Neural crest cell (in vitro differentiated cells): ENCODE measurements at regions not wholly inside any gene's neighbourhood (a gene's known extent, or its start where the extent isn't known, plus 50 kb on each side); places are given as distances from the start of the nearest gene placed in this dataset.

ENCODE experiments used
- DNase-seq: peaks from one replicate; pipeline ENCODE4 v3.0.0; 2021; ENCODE audit warnings: low read depth, mixed read lengths, low spot score
- H3K27ac Mint-ChIP-seq: one replicate; pipeline ENCODE4 v1.8.0; 2021; ENCODE audit warnings: mild to moderate bottlenecking, mixed read lengths; ENCODE audit not compliant: unreplicated experiment
- H3K27me3 Mint-ChIP-seq: 2 replicates; pipeline ENCODE4 v1.8.0; 2021; ENCODE audit warnings: low read depth, mild to moderate bottlenecking, mixed read lengths
- H3K36me3 Mint-ChIP-seq: 2 replicates; pipeline ENCODE4 v1.8.0; 2021; ENCODE audit warnings: low read depth, mild to moderate bottlenecking, mixed read lengths
- H3K4me1 Mint-ChIP-seq: 2 replicates; pipeline ENCODE4 v1.8.0; 2021; ENCODE audit warnings: mixed read lengths
- H3K4me3 Mint-ChIP-seq: one replicate; pipeline ENCODE4 v1.8.0; 2021; ENCODE audit warnings: mild to moderate bottlenecking, mixed read lengths
- H3K9me3 Mint-ChIP-seq: 2 replicates; pipeline ENCODE4 v1.8.0; 2021; ENCODE audit warnings: mixed read lengths
- CTCF ChIP-seq: fragments of 200-600 bp; sonication (generic); conservative IDR thresholded peaks from 2 replicates; pipeline ENCODE4 v1.5.0; 2021; ENCODE audit warnings: antibody characterized with exemption, mild to moderate bottlenecking

DNA sequence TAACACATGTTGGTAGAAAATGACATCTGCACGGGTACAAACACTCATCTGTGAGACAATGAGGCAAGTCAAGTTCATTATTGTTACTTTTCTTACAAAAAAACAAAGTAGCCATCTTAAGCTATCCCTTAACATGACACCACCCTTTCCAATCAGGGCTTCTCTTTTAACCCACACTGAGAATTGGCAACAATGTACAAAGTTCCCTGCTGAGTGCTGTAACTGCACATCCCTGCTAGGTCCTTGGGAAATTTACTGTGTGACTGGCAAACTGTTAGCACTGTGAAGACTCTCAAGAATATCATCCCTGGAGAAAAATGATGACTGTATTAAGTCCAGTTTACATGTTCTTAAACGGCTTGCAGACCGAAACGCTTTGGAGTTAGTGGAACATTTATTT, 185.8 kb upstream of the PLD5 start:
- Mint-ChIP-seq H3K9me3 (peaks cover 4% of the 10 kb centered on the region), H3K27me3 (no peaks in the 10 kb centered on the region), H3K36me3 (no peaks in the 10 kb centered on the region)

GRCh38 chr1:242703467-242703866, 179.0 kb upstream of the PLD5 start:
- Mint-ChIP-seq H3K27ac (no peak overlapping the region), H3K27me3 (no peaks in the 10 kb centered on the region), H3K4me1 (no peaks in the 10 kb centered on the region), H3K9me3 (no peaks in the 10 kb centered on the region), H3K36me3 (no peaks in the 10 kb centered on the region), H3K4me3 (no peak overlapping the region)
- no peak for TF ChIP-seq CTCF
- no peak for DNase-seq

More for the DNA sequence above, 185.8 kb upstream of the PLD5 start:
- no peak overlapping the region for H3K4me3 Mint-ChIP-seq
- no peak for TF ChIP-seq CTCF
- no peaks in the 10 kb centered on the region for H3K4me1 Mint-ChIP-seq
- no peak overlapping the region for H3K27ac Mint-ChIP-seq
- DNase-seq = no peak

DNA sequence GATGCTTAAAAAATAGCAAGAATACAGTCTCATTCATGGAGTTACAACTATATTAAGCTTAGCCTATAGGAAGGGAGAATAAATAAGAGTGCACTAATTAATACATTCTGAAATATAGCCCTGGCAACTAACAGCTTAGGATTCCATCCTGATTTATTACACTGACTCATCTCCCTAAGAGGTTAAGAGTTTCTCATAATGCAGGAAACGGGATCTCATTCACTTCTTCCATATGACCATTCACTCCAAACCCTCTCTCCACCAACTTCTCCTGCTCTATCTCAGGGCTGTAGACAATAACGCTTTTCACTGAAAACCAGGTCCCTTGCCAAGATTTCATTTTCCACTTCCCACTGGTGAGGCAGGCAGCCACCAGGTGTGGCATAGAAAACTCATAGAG, 168.5 kb upstream of the PLD5 start:
- H3K4me1 Mint-ChIP-seq = no peaks in the 10 kb centered on the region

DNA sequence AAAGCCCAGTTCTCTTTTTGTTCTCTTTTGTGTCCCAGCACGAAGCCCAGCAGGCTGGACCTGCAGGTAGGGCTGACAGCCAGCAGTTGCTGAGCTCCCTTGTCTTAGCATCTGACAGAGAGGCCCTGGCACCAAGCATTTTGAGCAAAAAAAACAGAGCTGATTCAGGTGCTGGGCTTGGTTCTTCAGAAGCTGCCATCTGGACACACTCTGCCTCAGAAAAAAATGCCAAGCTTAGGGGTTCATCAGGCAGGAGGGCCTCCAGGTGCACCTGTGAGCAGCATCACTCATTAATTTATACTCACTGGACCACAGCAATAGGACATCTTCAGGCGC, 167.1 kb upstream of the PLD5 start:
- no peaks in the 10 kb centered on the region for H3K27me3 Mint-ChIP-seq
- no peak for TF ChIP-seq CTCF
- no peak overlapping the region for H3K4me3 Mint-ChIP-seq
- H3K36me3 Mint-ChIP-seq = no peaks in the 10 kb centered on the region
- no peak overlapping the region for H3K27ac Mint-ChIP-seq
- H3K9me3 Mint-ChIP-seq = peaks cover 8% of the 10 kb centered on the region
- H3K4me1 Mint-ChIP-seq = no peaks in the 10 kb centered on the region
- DNase-seq = no peak

More for the DNA sequence above, 168.5 kb upstream of the PLD5 start:
- Mint-ChIP-seq H3K36me3 (no peaks in the 10 kb centered on the region), H3K27ac (no peak overlapping the region), H3K4me3 (no peak overlapping the region), H3K27me3 (no peaks in the 10 kb centered on the region), H3K9me3 (peaks cover 7% of the 10 kb centered on the region)
- TF ChIP-seq CTCF = no peak
- no peak for DNase-seq

DNA sequence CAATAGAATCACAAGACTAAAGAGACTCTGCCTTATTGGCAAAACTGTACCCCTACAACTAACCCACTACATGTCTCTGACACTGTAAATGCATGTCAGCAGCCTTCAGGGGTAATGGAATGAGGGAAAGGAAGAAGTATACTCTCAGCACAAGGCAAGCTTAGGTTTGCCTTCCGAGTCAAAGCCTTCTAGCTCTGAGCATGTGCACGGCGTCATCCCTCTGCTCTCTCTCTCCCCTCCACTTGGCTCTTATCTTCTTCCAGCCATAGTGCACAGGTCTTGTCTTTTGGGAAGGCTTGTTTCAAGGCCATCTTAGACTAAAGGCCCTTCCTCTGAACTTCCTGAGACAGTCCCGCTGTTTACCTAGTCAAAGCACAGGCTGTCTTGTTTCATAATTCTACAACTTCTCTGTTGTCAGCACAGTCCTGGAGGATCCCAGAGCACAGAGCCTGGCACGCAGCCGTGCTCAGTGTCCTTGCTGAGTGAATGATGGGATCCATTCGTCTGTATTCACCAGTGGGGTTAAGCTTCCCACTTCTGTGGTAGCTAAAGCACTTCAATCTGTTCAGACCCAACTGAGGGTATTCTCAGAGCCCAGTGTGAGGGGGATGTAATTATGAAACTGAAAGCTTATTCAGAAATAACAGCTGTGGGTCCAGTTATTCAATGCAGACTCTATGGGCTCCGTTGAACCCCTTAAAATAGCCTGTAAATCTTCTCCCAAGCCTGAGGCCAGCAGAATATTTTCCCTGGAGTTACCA, 166.5 kb upstream of the PLD5 start:
- no peaks in the 10 kb centered on the region for H3K36me3 Mint-ChIP-seq
- no peaks in the 10 kb centered on the region for H3K4me1 Mint-ChIP-seq
- no peak for TF ChIP-seq CTCF
- DNase-seq = no peak
- H3K4me3 Mint-ChIP-seq = no peak overlapping the region
- H3K27ac Mint-ChIP-seq = peak overlapping the region; percentile 86
- no peaks in the 10 kb centered on the region for H3K27me3 Mint-ChIP-seq
- H3K9me3 Mint-ChIP-seq = peaks cover 5% of the 10 kb centered on the region
